GM21717 (cell line): ENCODE measurements at regions not wholly inside any gene's neighbourhood (a gene's known extent, or its start where the extent isn't known, plus 50 kb on each side); places are given as distances from the start of the nearest gene placed in this dataset.
"Not testable (repeated sequence)": the region's sequence is repeated elsewhere in the genome, so short reads cannot be mapped to it uniquely, and the experiment has no call there.

Experiments used
- ATAC-seq: cut with Tn5 transposase; IDR thresholded peaks from one replicate; pipeline ENCODE4 v1.9.1; 2021; ENCODE audit warnings: mild to moderate bottlenecking, moderate library complexity; ENCODE audit not compliant: unreplicated experiment

- ATAC-seq, result not testable (repeated sequence)
Observed at GRCh38 chr14:106592115-106592852, 1065.9 kb downstream of the TMEM121 start.

GRCh38 chr14:106599209-106599608, 1072.8 kb downstream of the TMEM121 start:
- no peak for ATAC-seq

- ATAC-seq, result peak; percentile 69
Observed at GRCh38 chr14:106605548-106606448, 1079.4 kb downstream of the TMEM121 start.

- ATAC-seq, result no peak
Observed at GRCh38 chr14:106606936-106607335, 1080.6 kb downstream of the TMEM121 start.

GRCh38 chr14:106610691-106611090, 1084.3 kb downstream of the TMEM121 start:
- no peak for ATAC-seq

- no peak for ATAC-seq
Observed at GRCh38 chr14:106613256-106613655, 1086.9 kb downstream of the TMEM121 start.

- not testable (repeated sequence) for ATAC-seq
Observed at GRCh38 chr14:106618471-106618951, 1092.1 kb downstream of the TMEM121 start.

GRCh38 chr14:106619606-106620005, 1093.2 kb downstream of the TMEM121 start:
- no peak for ATAC-seq

- no peak for ATAC-seq
Observed at GRCh38 chr14:106620368-106620767, 1094.0 kb downstream of the TMEM121 start.

GRCh38 chr14:106622200-106622745, 1095.9 kb downstream of the TMEM121 start:
- ATAC-seq, result no peak

- ATAC-seq, result no peak
Observed at GRCh38 chr14:106625186-106625585, 1098.8 kb downstream of the TMEM121 start.

- not testable (repeated sequence) for ATAC-seq
Observed at GRCh38 chr14:106626469-106626868, 1100.1 kb downstream of the TMEM121 start.

GRCh38 chr14:106626942-106627588, 1100.7 kb downstream of the TMEM121 start:
- not testable (repeated sequence) for ATAC-seq

- no peak for ATAC-seq
Observed at GRCh38 chr14:106631879-106632278, 1105.5 kb downstream of the TMEM121 start.

- no peak for ATAC-seq
Observed at GRCh38 chr14:106633721-106634120, 1107.3 kb downstream of the TMEM121 start.

- ATAC-seq, result no peak
Observed at GRCh38 chr14:106635569-106635968, 1109.2 kb downstream of the TMEM121 start.

- ATAC-seq, result not testable (repeated sequence)
Observed at GRCh38 chr14:106638786-106639452, 1112.5 kb downstream of the TMEM121 start.

GRCh38 chr14:106642090-106642489, 1115.7 kb downstream of the TMEM121 start:
- no peak for ATAC-seq

GRCh38 chr14:106642971-106643370, 1116.6 kb downstream of the TMEM121 start:
- ATAC-seq, result not testable (repeated sequence)

GRCh38 chr14:106648874-106649273, 1122.5 kb downstream of the TMEM121 start:
- not testable (repeated sequence) for ATAC-seq
